ENCODE measurements at regions not wholly inside any gene's neighbourhood (a gene's known extent, or its start where the extent isn't known, plus 50 kb on each side); places are given as distances from the start of the nearest gene placed in this dataset.

- TF ChIP-seq POLR2A (IDR thresholded peaks at IDR 0.05) (no peak), CTCF (IDR thresholded peaks at IDR 0.05 in 4 of 5, conservative IDR thresholded peaks at IDR 0.05 in 1 of 5) (no peak)
Measured at GRCh38 chr4:24208691-24209090, 318.8 kb upstream of the PPARGC1A start.
